Kidney capillary endothelial cell (primary cell): ENCODE measurements at regions not wholly inside any gene's neighbourhood (a gene's known extent, or its start where the extent isn't known, plus 50 kb on each side); places are given as distances from the start of the nearest gene placed in this dataset.

Experiments
- DNase-seq: peaks from one replicate; pipeline ENCODE4 v3.0.0-alpha.2; 2018; ENCODE audit warnings: low spot score

GRCh38 chr3:23664459-23664858, 141.3 kb upstream of the UBE2E1 start:
- DNase-seq, result no peak

GRCh38 chr3:23665741-23666140, 140.0 kb upstream of the UBE2E1 start:
- no peak for DNase-seq

GRCh38 chr3:23666818-23667217, 138.9 kb upstream of the UBE2E1 start:
- DNase-seq, result no peak

GRCh38 chr3:23667536-23668429, 138.0 kb upstream of the UBE2E1 start:
- DNase-seq, result no peak

- DNase-seq, result peak; percentile 66
Measured at GRCh38 chr3:23668430-23668904, 137.3 kb upstream of the UBE2E1 start.

GRCh38 chr3:23669541-23670255, 136.1 kb upstream of the UBE2E1 start:
- DNase-seq, result no peak

- no peak for DNase-seq
Measured at GRCh38 chr3:23671851-23672589, 133.7 kb upstream of the UBE2E1 start.

- DNase-seq, result no peak
Measured at GRCh38 chr3:23672628-23673027, 133.1 kb upstream of the UBE2E1 start.

GRCh38 chr3:23675010-23675409, 130.7 kb upstream of the UBE2E1 start:
- no peak for DNase-seq

- no peak for DNase-seq
Measured at GRCh38 chr3:23676093-23676492, 129.7 kb upstream of the UBE2E1 start.

GRCh38 chr3:23682646-23683045, 123.1 kb upstream of the UBE2E1 start:
- DNase-seq, result no peak

GRCh38 chr3:23685541-23686258, 120.1 kb upstream of the UBE2E1 start:
- DNase-seq, result peak; percentile 96

GRCh38 chr3:23686519-23686918, 119.2 kb upstream of the UBE2E1 start:
- DNase-seq, result no peak

GRCh38 chr3:23691357-23691895, 114.3 kb upstream of the UBE2E1 start:
- no peak for DNase-seq

GRCh38 chr3:23696842-23697241, 108.9 kb upstream of the UBE2E1 start:
- DNase-seq, result no peak

GRCh38 chr3:23697416-23697815, 108.3 kb upstream of the UBE2E1 start:
- DNase-seq, result no peak

GRCh38 chr3:23698652-23699313, 107.0 kb upstream of the UBE2E1 start:
- no peak for DNase-seq

GRCh38 chr3:23700616-23701015, 105.1 kb upstream of the UBE2E1 start:
- DNase-seq, result no peak

- DNase-seq, result peak; percentile 44
Measured at GRCh38 chr3:23701716-23702597, 103.8 kb upstream of the UBE2E1 start.

- DNase-seq, result no peak
Measured at GRCh38 chr3:23704298-23704697, 101.5 kb upstream of the UBE2E1 start.
